ENCODE measurements at regions not wholly inside any gene's neighbourhood (a gene's known extent, or its start where the extent isn't known, plus 50 kb on each side); places are given as distances from the start of the nearest gene placed in this dataset.

- TF ChIP-seq MAX (IDR thresholded peaks at IDR 0.05; ENCODE audit: insufficient read depth, insufficient read length) (no peak), POLR2A (IDR thresholded peaks at IDR 0.05; ENCODE audit: low read depth, low read length) (no peak), POLR2AphosphoS5 (IDR thresholded peaks at IDR 0.05; ENCODE audit: insufficient read depth, low read depth, low read length) (no peak), CTCF (IDR thresholded peaks at IDR 0.05; ENCODE audit: extremely low read depth in 1 of 2, insufficient read depth in 1 of 2, low read depth in 1 of 2, low read length in 2 of 2) (no peak)
These were observed 410.4 kb downstream of the SHQ1 start for GRCh38 chr3:72437661-72438406.

Measured in endothelial cell of umbilical vein (primary cell).